Liver (tissue), 3 donors: ENCODE measurements at regions not wholly inside any gene's neighbourhood (a gene's known extent, or its start where the extent isn't known, plus 50 kb on each side); places are given as distances from the start of the nearest gene placed in this dataset.

Experiments used
- GABPA ChIP-seq, 2 donors: IDR thresholded peaks in 1 of 2; conservative IDR thresholded peaks in 1 of 2; 2 replicates each; pipeline ENCODE4 v1.6.1; 2016; ENCODE audit warnings: antibody characterized with exemption in 2 of 2, mild to moderate bottlenecking in 1 of 2, moderate library complexity in 1 of 2
- TF ChIP-seq, protein P1 (sequence below): fragments of 150-350 bp; IDR thresholded peaks from 2 replicates; pipeline ENCODE4 v1.5.1; 2017; ENCODE audit warnings: improper control_type of control experiment, low read depth, low read length; ENCODE audit not compliant: missing input control
- TF ChIP-seq, protein P2 (sequence below): IDR thresholded peaks from 2 replicates; pipeline ENCODE4 v1.6.1; 2016; ENCODE audit warnings: antibody characterized with exemption
- TF ChIP-seq, protein P3 (sequence below): IDR thresholded peaks from 2 replicates; pipeline ENCODE4 v1.6.1; 2016; ENCODE audit warnings: antibody characterized with exemption
- TF ChIP-seq, protein P4 (sequence below): IDR thresholded peaks from 2 replicates; pipeline ENCODE4 v1.6.1; 2016; ENCODE audit warnings: antibody characterized with exemption, mild to moderate bottlenecking
- donor health status: healthy.
- donor health status: healthy.

DNA sequence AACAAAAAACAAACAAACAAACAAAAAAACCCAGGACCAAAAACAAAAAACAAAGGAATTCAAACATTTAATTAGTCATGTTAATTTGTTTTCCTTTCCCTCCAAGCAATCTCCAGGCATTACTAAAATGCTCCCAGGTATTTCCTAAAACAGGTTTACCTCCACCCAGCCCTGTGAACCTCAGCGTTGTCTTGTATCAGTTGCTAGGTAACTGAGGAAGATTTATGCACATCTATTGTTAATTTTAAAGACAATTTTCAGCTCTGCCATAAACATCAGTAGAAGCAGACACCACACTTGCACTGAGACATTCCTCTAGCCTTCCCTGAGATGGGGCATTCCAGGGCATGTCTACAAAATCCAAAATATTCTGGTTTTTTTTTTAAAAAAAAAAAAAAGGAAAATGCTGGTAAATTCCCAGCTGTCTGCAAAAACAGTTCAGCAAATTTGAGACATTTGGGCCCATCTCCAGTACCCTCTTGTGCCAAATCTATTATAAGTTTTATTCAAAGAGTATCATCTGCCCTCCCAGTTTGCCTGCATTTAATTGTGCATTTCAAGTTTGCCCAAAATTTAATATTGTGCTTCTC lies 227.6 kb downstream of the ADAMTS9 start:
- TF ChIP-seq, protein P1, sequence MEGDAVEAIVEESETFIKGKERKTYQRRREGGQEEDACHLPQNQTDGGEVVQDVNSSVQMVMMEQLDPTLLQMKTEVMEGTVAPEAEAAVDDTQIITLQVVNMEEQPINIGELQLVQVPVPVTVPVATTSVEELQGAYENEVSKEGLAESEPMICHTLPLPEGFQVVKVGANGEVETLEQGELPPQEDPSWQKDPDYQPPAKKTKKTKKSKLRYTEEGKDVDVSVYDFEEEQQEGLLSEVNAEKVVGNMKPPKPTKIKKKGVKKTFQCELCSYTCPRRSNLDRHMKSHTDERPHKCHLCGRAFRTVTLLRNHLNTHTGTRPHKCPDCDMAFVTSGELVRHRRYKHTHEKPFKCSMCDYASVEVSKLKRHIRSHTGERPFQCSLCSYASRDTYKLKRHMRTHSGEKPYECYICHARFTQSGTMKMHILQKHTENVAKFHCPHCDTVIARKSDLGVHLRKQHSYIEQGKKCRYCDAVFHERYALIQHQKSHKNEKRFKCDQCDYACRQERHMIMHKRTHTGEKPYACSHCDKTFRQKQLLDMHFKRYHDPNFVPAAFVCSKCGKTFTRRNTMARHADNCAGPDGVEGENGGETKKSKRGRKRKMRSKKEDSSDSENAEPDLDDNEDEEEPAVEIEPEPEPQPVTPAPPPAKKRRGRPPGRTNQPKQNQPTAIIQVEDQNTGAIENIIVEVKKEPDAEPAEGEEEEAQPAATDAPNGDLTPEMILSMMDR = no peak
- TF ChIP-seq, protein P2, sequence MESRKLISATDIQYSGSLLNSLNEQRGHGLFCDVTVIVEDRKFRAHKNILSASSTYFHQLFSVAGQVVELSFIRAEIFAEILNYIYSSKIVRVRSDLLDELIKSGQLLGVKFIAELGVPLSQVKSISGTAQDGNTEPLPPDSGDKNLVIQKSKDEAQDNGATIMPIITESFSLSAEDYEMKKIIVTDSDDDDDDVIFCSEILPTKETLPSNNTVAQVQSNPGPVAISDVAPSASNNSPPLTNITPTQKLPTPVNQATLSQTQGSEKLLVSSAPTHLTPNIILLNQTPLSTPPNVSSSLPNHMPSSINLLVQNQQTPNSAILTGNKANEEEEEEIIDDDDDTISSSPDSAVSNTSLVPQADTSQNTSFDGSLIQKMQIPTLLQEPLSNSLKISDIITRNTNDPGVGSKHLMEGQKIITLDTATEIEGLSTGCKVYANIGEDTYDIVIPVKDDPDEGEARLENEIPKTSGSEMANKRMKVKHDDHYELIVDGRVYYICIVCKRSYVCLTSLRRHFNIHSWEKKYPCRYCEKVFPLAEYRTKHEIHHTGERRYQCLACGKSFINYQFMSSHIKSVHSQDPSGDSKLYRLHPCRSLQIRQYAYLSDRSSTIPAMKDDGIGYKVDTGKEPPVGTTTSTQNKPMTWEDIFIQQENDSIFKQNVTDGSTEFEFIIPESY = no peak
- TF ChIP-seq, protein P3, sequence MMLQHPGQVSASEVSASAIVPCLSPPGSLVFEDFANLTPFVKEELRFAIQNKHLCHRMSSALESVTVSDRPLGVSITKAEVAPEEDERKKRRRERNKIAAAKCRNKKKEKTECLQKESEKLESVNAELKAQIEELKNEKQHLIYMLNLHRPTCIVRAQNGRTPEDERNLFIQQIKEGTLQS = no peak
- no peak for TF ChIP-seq GABPA (IDR thresholded peaks at IDR 0.05 in 1 of 2, conservative IDR thresholded peaks at IDR 0.05 in 1 of 2)
- TF ChIP-seq, protein P4, sequence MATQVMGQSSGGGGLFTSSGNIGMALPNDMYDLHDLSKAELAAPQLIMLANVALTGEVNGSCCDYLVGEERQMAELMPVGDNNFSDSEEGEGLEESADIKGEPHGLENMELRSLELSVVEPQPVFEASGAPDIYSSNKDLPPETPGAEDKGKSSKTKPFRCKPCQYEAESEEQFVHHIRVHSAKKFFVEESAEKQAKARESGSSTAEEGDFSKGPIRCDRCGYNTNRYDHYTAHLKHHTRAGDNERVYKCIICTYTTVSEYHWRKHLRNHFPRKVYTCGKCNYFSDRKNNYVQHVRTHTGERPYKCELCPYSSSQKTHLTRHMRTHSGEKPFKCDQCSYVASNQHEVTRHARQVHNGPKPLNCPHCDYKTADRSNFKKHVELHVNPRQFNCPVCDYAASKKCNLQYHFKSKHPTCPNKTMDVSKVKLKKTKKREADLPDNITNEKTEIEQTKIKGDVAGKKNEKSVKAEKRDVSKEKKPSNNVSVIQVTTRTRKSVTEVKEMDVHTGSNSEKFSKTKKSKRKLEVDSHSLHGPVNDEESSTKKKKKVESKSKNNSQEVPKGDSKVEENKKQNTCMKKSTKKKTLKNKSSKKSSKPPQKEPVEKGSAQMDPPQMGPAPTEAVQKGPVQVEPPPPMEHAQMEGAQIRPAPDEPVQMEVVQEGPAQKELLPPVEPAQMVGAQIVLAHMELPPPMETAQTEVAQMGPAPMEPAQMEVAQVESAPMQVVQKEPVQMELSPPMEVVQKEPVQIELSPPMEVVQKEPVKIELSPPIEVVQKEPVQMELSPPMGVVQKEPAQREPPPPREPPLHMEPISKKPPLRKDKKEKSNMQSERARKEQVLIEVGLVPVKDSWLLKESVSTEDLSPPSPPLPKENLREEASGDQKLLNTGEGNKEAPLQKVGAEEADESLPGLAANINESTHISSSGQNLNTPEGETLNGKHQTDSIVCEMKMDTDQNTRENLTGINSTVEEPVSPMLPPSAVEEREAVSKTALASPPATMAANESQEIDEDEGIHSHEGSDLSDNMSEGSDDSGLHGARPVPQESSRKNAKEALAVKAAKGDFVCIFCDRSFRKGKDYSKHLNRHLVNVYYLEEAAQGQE = no peak
